IMR-90 (cell line): ENCODE measurements at regions not wholly inside any gene's neighbourhood (a gene's known extent, or its start where the extent isn't known, plus 50 kb on each side); places are given as distances from the start of the nearest gene placed in this dataset.

Experiments used
- ATAC-seq: fragments of 200-7000 bp; cut with Tn5 transposase; 2 replicates; pipeline ENCODE4 v1.9.1; 2020; ENCODE audit warnings: low read depth, mild to moderate bottlenecking, moderate library complexity
- BruUV-seq: library from RNA; stranded (reverse); fragments of 400-500 nt; replicated peaks from 2 replicates; lab custom pipeline; 2021; lab: Mats Ljungman, UMichigan
- CTCF ChIA-PET: fragments of 300-600 bp; formaldehyde crosslinking; extraction: SDS; loops from one replicate; lab custom pipeline; 2021; ENCODE audit warnings: antibody characterized with exemption; lab: Yijun Ruan, JAX
- POLR2A ChIA-PET: fragments of 300-600 bp; sonication (Branson Sonifier 250); formaldehyde crosslinking; loops from one replicate; lab custom pipeline; 2022; ENCODE audit warnings: antibody characterized with exemption; ENCODE audit not compliant: unreplicated experiment; lab: Charles Lee
- DNase-seq: peaks from one replicate; pipeline ENCODE4 v3.0.0; 2013
- H2AFZ ChIP-seq: replicated peaks from 2 replicates; pipeline ENCODE3; 2013; ENCODE audit warnings: low read length, mild to moderate bottlenecking; ENCODE audit not compliant: poor library complexity
- H2AK5ac ChIP-seq: 2 replicates; pipeline ENCODE4 v1.6.1; 2013; ENCODE audit warnings: low read depth, low read length, inconsistent platforms
- H2AK9ac ChIP-seq: replicated peaks from 2 replicates; pipeline ENCODE3; 2013; ENCODE audit warnings: mild to moderate bottlenecking, low read depth, low read length, moderate library complexity; ENCODE audit not compliant: poor library complexity
- H2BK120ac ChIP-seq: 2 replicates; pipeline ENCODE4 v1.6.1; 2013; ENCODE audit warnings: low read depth, low read length, inconsistent platforms
- H2BK15ac ChIP-seq: 3 replicates; pipeline ENCODE4 v1.6.1; 2013; ENCODE audit warnings: low read depth, low read length, inconsistent platforms
- H2BK20ac ChIP-seq: 2 replicates; pipeline ENCODE4 v1.6.1; 2013; ENCODE audit warnings: low read depth, mild to moderate bottlenecking, inconsistent platforms, low read length, moderate library complexity
- H2BK5ac ChIP-seq: 2 replicates; pipeline ENCODE4 v1.6.1; 2013; ENCODE audit warnings: mild to moderate bottlenecking, low read depth, low read length, inconsistent platforms; ENCODE audit not compliant: poor library complexity, severe bottlenecking
- H3K14ac ChIP-seq: replicated peaks from 2 replicates; pipeline ENCODE4 v1.6.1; 2013; ENCODE audit warnings: low read depth, low read length, inconsistent platforms
- H3K18ac ChIP-seq: 2 replicates; pipeline ENCODE4 v1.6.1; 2013; ENCODE audit warnings: low read depth, low read length, control low read depth
- H3K23ac ChIP-seq: 2 replicates; pipeline ENCODE4 v1.6.1; 2013; ENCODE audit warnings: low read depth, low read length, inconsistent platforms
- H3K27ac ChIP-seq: 2 replicates; pipeline ENCODE4 v1.5.1; 2013; ENCODE audit warnings: mild to moderate bottlenecking, control low read depth, low read length; ENCODE audit not compliant: insufficient read depth
- H3K27me3 ChIP-seq: 2 replicates; pipeline ENCODE4 v1.6.1; 2013; ENCODE audit warnings: low read length; ENCODE audit not compliant: control insufficient read depth, insufficient read depth
- H3K36me3 ChIP-seq: 2 replicates; pipeline ENCODE4 v1.6.1; 2013; ENCODE audit warnings: low read length, mixed read lengths; ENCODE audit not compliant: control insufficient read depth, insufficient read depth
- H3K4ac ChIP-seq: 2 replicates; pipeline ENCODE4 v1.6.1; 2013; ENCODE audit warnings: low read depth, low read length, inconsistent platforms
- H3K4me1 ChIP-seq: 2 replicates; pipeline ENCODE4 v1.6.1; 2013; ENCODE audit warnings: low read length, mixed read lengths; ENCODE audit not compliant: control insufficient read depth, insufficient read depth
- H3K4me2 ChIP-seq: 2 replicates; pipeline ENCODE4 v1.6.1; 2013; ENCODE audit warnings: low read depth, mild to moderate bottlenecking, control low read depth, low read length, moderate library complexity
- H3K4me3 ChIP-seq: 2 replicates; pipeline ENCODE4 v1.5.1; 2013; ENCODE audit warnings: low read depth, mild to moderate bottlenecking, control low read depth, low read length, moderate library complexity; ENCODE audit not compliant: insufficient read depth
- H3K56ac ChIP-seq: 2 replicates; pipeline ENCODE4 v1.6.1; 2013; ENCODE audit warnings: low read length, inconsistent platforms; ENCODE audit not compliant: insufficient read depth; ENCODE audit errors: extremely low read depth
- H3K79me1 ChIP-seq, 2 experiments: 2 replicates each; pipeline ENCODE4 v1.6.1; 2013; ENCODE audit warnings: low read length in 2 of 2, inconsistent platforms in 1 of 2, low read depth in 1 of 2
- H3K9ac ChIP-seq: 2 replicates; pipeline ENCODE4 v1.6.1; 2013; ENCODE audit warnings: low read depth, low read length, control low read depth
- H3K9me1 ChIP-seq: 2 replicates; pipeline ENCODE4 v1.6.1; 2013; ENCODE audit warnings: low read length, inconsistent platforms; ENCODE audit not compliant: insufficient read depth
- H3K9me3 ChIP-seq: 2 replicates; pipeline ENCODE4 v1.6.1; 2013; ENCODE audit warnings: low read length; ENCODE audit not compliant: control insufficient read depth, insufficient read depth
- H4K20me1 ChIP-seq: 2 replicates; pipeline ENCODE4 v1.6.1; 2013; ENCODE audit warnings: low read length, inconsistent platforms; ENCODE audit not compliant: insufficient read depth
- H4K5ac ChIP-seq: 2 replicates; pipeline ENCODE4 v1.6.1; 2013; ENCODE audit warnings: mild to moderate bottlenecking, low read depth, low read length, control low read depth
- H4K8ac ChIP-seq, 2 experiments: 2 replicates each; pipeline ENCODE4 v1.6.1; 2013; ENCODE audit warnings: low read depth in 2 of 2, low read length in 2 of 2, control low read depth in 1 of 2, inconsistent platforms in 1 of 2
- H4K91ac ChIP-seq: 2 replicates; pipeline ENCODE4 v1.6.1; 2013; ENCODE audit warnings: low read depth, low read length, inconsistent platforms; ENCODE audit not compliant: insufficient read depth
- BHLHE40 ChIP-seq: fragments of 150-350 bp; IDR thresholded peaks from 2 replicates; pipeline ENCODE4 v1.6.1; 2016; ENCODE audit warnings: mild to moderate bottlenecking, low read depth, low read length
- CEBPB ChIP-seq: IDR thresholded peaks from 2 replicates; pipeline ENCODE4 v1.6.1; 2012; ENCODE audit warnings: low read depth, low read length, improper control_type of control experiment
- CHD1 ChIP-seq: IDR thresholded peaks from 2 replicates; pipeline ENCODE4 v1.6.1; 2012; ENCODE audit warnings: low read depth, low read length, improper control_type of control experiment
- CTCF ChIP-seq: conservative IDR thresholded peaks from 2 replicates; pipeline ENCODE4 v1.5.1; 2012; ENCODE audit warnings: mild to moderate bottlenecking, low read depth, low read length, improper control_type of control experiment
- ELK1 ChIP-seq: fragments of 150-350 bp; IDR thresholded peaks from 2 replicates; pipeline ENCODE4 v1.6.1; 2016; ENCODE audit warnings: low read depth, mild to moderate bottlenecking, low read length, moderate library complexity, borderline replicate concordance
- MAFK ChIP-seq: IDR thresholded peaks from 2 replicates; pipeline ENCODE4 v1.6.1; 2012; ENCODE audit warnings: low read depth, low read length, improper control_type of control experiment
- MAZ ChIP-seq: IDR thresholded peaks from 2 replicates; pipeline ENCODE4 v1.6.1; 2012; ENCODE audit warnings: low read depth, mild to moderate bottlenecking, low read length, improper control_type of control experiment, moderate library complexity, borderline replicate concordance
- MXI1 ChIP-seq: IDR thresholded peaks from 2 replicates; pipeline ENCODE4 v1.6.1; 2012; ENCODE audit warnings: low read depth, mild to moderate bottlenecking, low read length, moderate library complexity, borderline replicate concordance
- RAD21 ChIP-seq: IDR thresholded peaks from 2 replicates; pipeline ENCODE4 v1.6.1; 2012; ENCODE audit warnings: low read length, improper control_type of control experiment
- RCOR1 ChIP-seq: IDR thresholded peaks from 2 replicates; pipeline ENCODE4 v1.6.1; 2012; ENCODE audit warnings: mild to moderate bottlenecking, low read length, improper control_type of control experiment; ENCODE audit not compliant: insufficient replicate concordance
- RFX5 ChIP-seq: IDR thresholded peaks from 2 replicates; pipeline ENCODE4 v1.8.0; 2012; ENCODE audit warnings: low read depth, mild to moderate bottlenecking, low read length, moderate library complexity
- USF2 ChIP-seq: fragments of 150-350 bp; IDR thresholded peaks from 2 replicates; pipeline ENCODE4 v1.6.1; 2017; ENCODE audit warnings: mild to moderate bottlenecking, antibody characterized with exemption, low read length, low read depth
- WGBS, 2 experiments: methylation state at CpG; one replicate each; pipeline versions ENCODE4 v1.1.5 to v1.1.7; 2013; ENCODE audit warnings: missing lambda C conversion rate in 2 of 2; ENCODE audit not compliant: insufficient read length in 1 of 2; ENCODE audit errors: extremely low coverage in 2 of 2; 5-methylcytosine and 5-hydroxymethylcytosine counted together
- dilution Hi-C: fragments of 300-500 bp; cut with HindIII; formaldehyde crosslinking; loops from one replicate; pipeline ENCODE4 v1.14.3; 2018; ENCODE audit warnings: low sequenced_read_pairs; ENCODE audit not compliant: unreplicated experiment
- in situ Hi-C: fragments of 300-500 bp; cut with MboI; formaldehyde crosslinking; loops from 3 replicates; pipeline ENCODE4 v1.14.3; 2019; ENCODE audit warnings: low sequenced_read_pairs, inconsistent platforms, mixed read lengths
- intact Hi-C: fragments of 100-400 bp; cut with micrococcal nuclease; formaldehyde crosslinking; loops from 2 replicates; pipeline ENCODE4 v1.10.0; 2022

- H4K8ac ChIP-seq = no peak overlapping the region
- no peak overlapping the region for H2AK5ac ChIP-seq
- H3K4me2 ChIP-seq = no peak overlapping the region
- no peaks in the 10 kb centered on the region for H3K27me3 ChIP-seq
- no peak overlapping the region for H3K18ac ChIP-seq
- 42% methylated on average over 5 of the region's 5 CpGs; no CpG with 5 or more reads in 1 of the 2 experiments for WGBS, 2 experiments
- H2BK5ac ChIP-seq = no peak overlapping the region
- CTCF ChIA-PET = interaction anchor here (0.6 kb wide), 1 partner anchor 1217 kb away, joined by 3 read pairs; no protein-coding TSS in a partner anchor
- H3K36me3 ChIP-seq = no peaks in the 10 kb centered on the region
- no TSS peak for BruUV-seq
- intact Hi-C loops = no loop called here
- POLR2A ChIA-PET = no interaction called here
- H3K79me1 ChIP-seq = no peaks in the 10 kb centered on the region
- H4K5ac ChIP-seq = no peak overlapping the region
- H4K91ac ChIP-seq = no peak overlapping the region
- no peaks in the 10 kb centered on the region for H3K4me1 ChIP-seq
- no peaks in the 10 kb centered on the region for H4K20me1 ChIP-seq
- H2AFZ ChIP-seq = no peak overlapping the region
- DNase-seq (no peak), ATAC-seq (no peak)
- H2AK9ac ChIP-seq = no peak overlapping the region
- no peak overlapping the region for H3K14ac ChIP-seq
- TF ChIP-seq BHLHE40 = no peak
- TF ChIP-seq RAD21 = no peak
- TF ChIP-seq MAFK = no peak
- no peak for TF ChIP-seq RFX5
- no peak for TF ChIP-seq USF2
- TF ChIP-seq MAZ = no peak
- no peak for TF ChIP-seq RCOR1
- TF ChIP-seq ELK1 = no peak
- TF ChIP-seq CTCF = no peak
- TF ChIP-seq MXI1 = no peak
- no peak for TF ChIP-seq CEBPB
- no peak for TF ChIP-seq CHD1
- no peak overlapping the region for H3K4ac ChIP-seq
- dilution Hi-C loops = no loop called here
- no peak overlapping the region for H3K27ac ChIP-seq
- H3K9me1 ChIP-seq = no peaks in the 10 kb centered on the region
- no peak overlapping the region for H2BK20ac ChIP-seq
- peaks cover 8% of the 10 kb centered on the region for H3K9me3 ChIP-seq
- H3K9ac ChIP-seq = no peak overlapping the region
- H2BK15ac ChIP-seq = no peak overlapping the region
- no peak overlapping the region for H3K4me3 ChIP-seq
- no peak overlapping the region for H3K23ac ChIP-seq
- no peak overlapping the region for H2BK120ac ChIP-seq
- H3K56ac ChIP-seq = no peak overlapping the region
- in situ Hi-C loops = no loop called here
Measured at GRCh38 chr20:12764053-12764452, 244.7 kb upstream of the SPTLC3 start.
